Renal cortical epithelial cell (primary cell): ENCODE measurements at regions not wholly inside any gene's neighbourhood (a gene's known extent, or its start where the extent isn't known, plus 50 kb on each side); places are given as distances from the start of the nearest gene placed in this dataset.
A peak's percentile ranks its signal among the peaks of the same experiment; 100 is the strongest.
"Not testable (repeated sequence)": the region's sequence is repeated elsewhere in the genome, so short reads cannot be mapped to it uniquely, and the experiment has no call there.

Experiments
- DNase-seq: peaks from one replicate; pipeline ENCODE4 v3.0.0-alpha.2; 2011; ENCODE audit warnings: low read depth

DNA sequence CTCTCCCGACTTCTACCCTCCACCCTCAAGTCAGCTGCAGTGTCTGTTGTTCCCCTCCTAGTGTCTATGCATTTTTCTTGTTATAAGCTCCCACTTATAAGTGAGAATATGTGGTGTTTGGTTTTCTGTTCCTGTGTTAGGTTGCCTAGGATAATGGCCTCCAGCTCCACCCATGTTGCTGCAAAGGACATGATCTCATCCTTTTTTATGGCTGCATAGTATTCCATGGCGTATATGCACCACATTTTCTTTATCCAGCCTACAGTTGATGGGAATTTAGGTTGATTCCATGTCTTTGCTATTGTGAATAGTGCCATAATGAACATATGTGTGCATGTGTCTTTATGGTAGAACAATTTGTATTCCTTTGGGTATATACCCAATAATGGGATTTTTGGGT is 80.7 kb downstream of the SPTSSA start:
- not testable (repeated sequence) for DNase-seq

DNA sequence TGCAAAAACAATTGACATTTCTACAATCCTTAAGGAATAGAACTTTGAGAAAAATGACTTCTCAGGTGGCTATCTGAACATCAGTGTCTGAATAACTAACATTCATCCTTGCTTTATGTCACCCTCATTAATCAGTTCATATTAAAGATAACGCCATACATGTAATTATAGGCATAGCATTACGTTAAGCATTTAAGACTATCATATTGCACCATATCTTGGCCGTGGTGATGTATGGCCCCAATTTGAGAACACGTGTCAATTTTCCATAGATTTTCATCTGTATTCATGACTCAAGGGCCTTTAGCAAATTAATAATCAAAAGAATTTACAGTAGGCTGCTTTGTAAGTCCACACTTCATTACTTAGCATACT is 81.6 kb downstream of the SPTSSA start:
- no peak for DNase-seq

DNA sequence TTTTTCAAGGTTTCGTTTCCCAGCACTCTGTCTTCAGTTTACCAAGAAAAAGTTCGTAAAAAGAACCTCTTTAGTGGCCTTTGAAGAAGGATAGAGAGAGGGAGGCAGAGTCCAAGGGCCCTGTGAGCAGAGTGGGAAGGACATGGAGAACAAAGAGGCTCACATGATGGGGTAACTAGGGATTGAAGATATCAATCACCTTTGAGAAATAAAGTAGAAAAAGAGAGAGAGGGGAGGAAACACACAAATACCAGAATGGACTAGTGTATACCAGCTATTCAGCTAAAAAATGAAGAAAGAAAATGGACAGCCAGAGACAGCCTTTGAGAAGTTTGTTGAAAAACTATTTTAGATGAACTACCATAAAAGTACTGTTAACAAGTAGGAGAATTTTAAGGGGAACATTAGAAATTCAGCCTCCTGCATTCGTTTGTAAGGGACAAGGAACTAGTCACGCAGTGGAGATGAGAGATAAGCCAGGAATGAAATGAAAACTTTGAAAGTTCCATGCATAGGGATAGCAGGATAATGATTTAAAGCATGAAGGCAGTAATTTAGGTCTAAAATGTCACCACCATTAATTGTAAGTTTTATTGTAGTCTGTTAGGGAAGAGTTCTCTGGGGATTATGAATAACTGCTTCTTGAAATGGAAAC is 82.1 kb downstream of the SPTSSA start:
- DNase-seq: no peak

DNA sequence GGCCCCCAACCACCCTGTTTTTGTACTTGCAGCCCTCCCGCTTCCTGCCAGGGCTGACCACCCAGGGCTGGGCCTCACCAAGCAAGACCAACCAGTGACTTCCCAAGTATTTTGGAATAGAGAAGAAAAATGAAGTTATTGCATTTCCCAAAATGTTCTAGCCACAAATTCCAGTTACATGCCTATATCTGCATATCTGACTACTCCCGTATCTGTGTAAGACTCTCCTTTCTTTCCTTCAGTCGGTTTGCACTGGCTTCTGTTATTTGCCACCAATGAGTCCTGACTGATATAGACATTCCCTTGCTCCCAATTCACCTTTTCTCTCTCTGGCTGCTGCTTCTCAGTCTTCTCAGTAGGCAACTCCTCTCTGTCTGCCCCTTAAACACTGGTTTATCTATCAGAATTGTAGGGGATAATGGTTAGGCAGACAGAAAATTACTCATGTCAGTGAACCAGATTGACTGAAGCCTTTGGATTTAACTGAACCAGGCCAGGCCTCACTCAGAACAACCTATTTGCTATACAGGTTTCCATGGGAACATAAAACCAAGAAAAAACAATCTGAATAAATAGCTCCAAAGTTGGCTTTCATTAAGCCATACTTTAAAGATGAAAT is 85.3 kb downstream of the SPTSSA start:
- no peak for DNase-seq

DNA sequence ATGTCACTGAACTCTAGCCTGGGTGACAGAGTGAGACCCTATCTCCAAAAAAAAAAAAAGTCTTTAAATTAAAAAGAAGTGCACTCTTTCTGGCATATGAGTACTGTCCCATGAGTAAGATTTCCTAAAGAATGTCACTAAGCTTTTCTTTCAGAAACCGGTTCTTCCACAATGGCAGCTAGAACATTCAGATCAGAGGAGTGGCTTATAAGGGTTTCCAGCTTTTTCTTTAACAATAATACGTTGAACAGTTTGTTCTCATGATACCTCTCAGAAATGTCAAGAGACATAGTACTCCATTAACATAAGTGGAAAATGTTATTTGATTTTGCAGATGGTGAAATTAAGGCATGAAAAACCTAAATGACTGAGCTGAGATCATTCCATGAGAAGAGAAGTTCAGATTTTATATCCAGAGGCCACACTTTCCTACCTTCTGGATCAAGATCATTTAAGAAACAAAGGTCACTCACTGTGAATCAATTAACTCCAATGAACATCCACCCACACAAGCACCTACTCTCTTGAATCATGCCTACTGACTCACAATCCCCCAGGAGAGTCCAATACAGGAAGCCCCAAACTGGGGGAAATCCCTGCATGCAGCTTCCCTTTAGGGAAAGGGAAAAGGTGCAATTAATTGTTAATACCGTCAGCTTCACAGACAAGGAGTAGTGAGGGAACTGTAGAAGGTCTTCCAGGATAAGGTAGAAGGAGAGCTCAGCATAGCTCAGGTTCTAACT is 86.9 kb downstream of the SPTSSA start:
- DNase-seq: peak; percentile 89

DNA sequence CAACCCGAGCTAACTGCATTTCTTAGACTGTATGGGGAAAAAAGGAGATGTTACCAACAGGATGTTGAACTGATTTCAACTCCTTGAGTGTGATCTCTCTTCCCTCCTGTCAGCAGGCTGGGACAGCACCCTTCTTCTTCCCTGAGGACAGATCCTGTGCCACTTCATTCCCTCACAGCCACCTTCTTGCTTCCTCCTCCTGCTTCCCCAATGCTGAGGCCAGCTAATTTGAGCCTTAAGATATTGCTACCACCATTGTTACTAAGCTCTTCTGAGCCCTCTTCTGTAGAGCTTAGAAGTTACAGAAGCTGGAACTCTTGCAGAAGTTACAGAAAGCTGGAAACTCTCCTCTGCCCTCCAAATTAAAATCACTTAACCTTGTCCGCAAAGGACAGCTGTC is 88.8 kb downstream of the SPTSSA start:
- no peak for DNase-seq

DNA sequence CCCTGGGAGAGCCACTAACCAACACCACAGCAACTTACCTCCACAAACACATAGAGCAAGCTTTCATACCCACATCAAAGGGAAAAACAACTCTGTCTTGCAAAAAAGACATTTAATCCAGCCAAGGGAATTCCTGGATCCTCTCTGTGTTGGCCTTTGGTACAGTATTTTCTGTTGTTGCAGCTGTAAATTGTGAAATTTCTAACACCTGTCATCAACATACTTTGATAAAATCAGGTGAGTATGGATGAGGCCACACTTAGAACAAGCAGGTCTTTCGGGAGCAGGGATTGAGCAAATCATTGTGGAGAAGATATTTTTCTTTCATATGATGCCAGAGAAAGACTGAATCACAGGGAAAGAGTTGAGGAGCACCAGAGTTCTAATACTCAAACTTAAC is 89.3 kb downstream of the SPTSSA start:
- no peak for DNase-seq

DNA sequence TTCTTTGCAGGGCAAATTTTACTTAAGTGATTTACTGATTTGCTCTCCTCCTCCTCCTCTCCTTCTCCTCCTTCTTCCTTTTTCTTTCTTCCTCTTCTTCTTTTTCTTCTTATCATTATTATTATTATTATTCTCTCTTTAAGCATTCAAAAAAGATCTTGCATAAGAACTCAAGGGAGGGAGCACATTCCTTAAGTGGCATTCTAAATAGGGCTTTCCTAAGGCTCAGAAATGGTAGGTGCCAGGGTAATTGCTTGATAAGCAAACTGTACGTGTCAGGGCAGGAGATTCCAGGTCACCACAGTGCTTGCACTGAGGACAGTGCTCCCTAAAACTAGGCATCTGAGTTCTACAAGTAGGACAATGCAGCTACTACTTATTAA is 92.4 kb downstream of the SPTSSA start:
- DNase-seq: no peak

DNA sequence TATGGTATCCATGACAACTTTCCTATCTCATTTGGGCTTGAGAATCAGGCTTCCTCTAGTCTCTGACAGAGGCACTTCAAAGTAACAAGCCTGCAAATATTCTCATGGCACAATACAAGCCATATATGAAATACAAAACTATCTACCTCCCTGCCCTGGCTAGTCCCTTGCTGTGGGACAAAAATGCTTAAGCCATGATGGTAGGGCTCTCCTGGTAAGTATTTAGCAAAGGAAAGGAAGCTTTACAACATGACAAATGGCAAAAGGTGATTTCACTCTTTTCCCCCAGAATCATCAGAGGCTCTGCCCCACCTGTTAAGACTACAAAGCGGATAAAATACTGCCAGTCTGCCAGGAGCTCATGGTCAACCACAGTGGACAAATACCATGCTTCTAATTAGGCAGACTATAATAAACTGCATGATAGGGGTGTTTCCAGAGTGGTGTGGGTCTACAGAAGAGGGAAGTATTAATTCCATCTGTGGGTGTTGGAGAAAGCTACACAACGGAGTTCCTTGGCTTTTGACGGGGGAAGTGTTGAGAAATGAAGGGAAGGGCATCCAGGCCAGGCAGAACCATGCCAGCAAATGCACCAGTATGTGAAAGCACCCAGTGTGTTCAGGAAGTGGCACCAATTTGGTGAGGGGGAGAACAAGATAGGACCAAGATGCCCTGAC is 92.9 kb downstream of the SPTSSA start:
- DNase-seq: no peak

DNA sequence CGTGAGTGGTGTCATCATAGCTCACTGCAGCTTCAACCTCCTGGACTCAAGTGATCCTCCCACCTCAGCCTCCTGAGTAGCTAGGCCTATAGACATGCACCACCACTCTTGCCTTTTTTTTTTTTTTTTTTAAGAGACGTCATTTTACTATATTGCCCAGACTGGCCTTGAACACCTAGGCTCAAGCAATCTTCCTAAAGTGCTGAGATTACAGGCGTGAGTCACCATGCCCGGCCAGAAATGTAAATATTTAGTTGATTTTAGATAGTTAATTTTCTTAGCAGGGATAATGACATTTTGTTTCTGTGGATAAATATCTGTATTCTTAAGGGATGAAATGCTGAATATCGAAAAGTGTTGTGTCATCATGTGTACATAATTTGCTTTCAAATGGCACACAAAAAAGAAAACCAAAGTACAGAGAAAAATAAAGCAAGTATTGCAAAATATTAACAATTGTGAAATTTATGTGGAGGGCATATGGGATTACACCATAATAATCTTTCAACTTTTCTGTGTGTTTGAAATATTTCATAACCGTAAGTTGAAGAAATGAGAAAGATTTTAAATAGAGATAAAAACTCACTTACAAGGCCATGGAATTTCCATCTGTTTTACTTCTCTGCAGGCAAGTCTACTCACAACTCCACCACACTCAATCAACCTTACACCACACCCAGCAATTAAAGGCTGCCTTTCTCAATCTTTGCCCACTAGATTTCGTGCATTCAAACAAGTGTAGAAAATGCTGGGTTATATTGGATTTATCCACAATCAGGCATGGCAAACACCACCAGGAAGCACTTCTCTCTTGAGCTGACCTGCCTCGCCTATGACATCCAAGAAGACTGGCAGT is 93.7 kb downstream of the SPTSSA start:
- no peak for DNase-seq

DNA sequence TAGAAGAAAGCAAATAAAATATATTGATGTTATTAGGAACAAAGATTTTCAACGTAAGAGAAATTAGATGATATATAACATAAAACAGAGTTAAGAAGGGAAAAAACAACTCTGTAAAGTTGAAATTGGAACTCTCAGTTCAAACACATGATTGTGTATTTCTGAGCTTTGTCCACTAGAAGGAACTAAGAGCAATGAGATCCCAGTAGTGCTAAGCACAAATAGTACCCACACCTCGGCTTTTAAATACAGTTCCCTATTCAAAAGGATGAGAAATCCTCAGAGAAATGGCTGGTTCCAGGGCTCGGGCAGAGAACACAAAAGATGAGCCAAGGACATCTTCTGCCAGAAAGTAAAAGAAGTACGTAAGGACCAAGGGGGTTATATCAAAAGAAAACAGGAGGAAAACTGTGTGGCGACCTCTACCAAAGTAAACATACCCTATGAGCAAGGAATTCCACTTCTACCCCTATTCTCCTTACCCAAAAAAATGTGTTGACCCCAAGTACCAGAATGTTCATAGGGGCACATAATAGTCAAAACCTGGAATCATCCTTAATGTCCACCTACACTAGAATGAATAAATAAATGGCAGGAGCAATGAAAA is 96.6 kb downstream of the SPTSSA start:
- peak; percentile 30 for DNase-seq

DNA sequence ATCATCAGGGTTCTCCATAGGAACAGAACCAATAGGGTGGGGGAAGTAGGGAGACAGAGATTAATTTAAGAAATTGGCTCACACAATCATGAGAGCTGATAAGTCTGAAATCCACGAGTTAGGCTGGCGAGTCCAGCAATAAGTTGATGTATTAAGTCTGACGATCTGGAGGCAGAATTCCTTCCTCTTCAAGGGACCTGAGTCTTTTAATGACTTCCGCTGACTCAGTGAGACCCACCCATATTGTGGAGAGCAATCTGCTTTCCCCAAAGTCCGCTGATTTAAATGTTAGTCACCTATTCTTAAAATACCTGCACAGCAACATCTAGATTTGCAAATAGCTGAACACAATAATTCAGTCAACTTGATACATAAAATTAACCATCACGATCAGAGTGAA is 97.8 kb downstream of the SPTSSA start:
- DNase-seq: peak; percentile 48

DNA sequence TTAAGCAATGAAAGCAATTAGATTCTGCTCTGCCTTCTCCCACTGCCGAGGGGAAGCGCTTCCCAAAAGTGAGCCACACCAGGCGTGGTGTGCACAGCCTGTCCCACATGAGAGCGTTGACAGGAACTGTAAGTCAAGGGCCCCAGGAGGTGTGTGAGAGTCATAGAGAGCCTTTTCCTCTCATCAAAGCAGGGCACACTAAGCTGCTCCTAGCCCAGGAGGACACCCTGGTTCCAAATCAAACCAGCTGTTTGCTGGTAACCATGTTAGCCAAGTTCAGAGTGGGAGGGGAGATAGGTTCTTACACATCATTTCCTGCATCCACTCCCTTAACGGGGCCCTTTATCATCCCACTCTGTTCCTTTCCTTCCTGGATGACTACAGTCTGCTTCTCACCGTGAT is 98.3 kb downstream of the SPTSSA start:
- no peak for DNase-seq

DNA sequence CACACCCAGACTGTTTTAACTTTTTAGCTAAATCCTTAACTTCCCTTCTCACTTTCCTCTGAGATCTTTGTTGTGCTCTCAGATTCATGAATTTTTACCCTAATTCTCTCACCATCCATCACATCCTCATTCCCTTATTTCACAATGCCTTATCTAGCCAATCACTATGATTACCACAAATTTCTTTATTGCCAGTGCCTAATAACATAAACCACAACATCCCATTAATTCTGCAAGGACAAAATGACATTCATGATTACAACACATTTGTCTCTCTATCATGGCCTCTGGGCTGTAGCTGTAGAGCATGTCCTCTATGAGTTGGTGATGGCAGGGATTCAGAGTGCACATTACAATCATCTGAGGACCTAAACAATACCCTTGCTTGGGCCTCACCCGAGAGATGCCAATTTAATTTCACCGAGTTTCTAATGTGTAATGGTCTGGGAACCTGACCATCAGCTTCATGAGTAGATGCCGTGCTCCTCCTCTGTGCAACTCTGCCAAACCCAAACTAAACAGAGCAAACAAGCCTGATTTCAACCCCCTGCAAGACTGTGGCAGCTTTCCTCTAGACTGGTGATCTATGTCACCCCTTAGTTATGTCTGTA is 99.3 kb downstream of the SPTSSA start:
- no peak for DNase-seq

DNA sequence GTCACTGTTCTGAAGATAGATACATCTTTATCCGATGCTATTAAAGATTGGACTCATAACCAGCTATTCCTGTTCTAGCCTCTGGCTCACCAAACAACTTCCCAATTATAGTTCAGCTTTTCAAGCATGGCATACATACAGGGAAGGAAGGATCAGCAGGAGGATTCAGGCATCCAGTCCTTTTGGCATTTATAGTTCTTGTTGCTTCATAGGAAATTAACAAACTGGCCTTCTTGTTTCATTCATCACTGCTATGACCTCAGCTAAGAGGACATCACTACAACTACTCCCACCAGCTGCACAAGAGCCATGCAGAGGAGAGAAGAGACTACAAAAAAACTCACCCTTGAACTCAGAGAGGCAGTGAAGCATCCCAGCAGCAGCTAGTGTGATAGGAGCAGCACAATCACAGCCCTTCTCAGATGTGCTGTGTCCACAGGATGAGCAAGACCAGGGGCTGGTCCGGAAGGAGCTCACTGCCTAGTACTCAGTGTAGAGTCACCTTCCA is 100.5 kb downstream of the SPTSSA start:
- DNase-seq: peak; percentile 18

DNA sequence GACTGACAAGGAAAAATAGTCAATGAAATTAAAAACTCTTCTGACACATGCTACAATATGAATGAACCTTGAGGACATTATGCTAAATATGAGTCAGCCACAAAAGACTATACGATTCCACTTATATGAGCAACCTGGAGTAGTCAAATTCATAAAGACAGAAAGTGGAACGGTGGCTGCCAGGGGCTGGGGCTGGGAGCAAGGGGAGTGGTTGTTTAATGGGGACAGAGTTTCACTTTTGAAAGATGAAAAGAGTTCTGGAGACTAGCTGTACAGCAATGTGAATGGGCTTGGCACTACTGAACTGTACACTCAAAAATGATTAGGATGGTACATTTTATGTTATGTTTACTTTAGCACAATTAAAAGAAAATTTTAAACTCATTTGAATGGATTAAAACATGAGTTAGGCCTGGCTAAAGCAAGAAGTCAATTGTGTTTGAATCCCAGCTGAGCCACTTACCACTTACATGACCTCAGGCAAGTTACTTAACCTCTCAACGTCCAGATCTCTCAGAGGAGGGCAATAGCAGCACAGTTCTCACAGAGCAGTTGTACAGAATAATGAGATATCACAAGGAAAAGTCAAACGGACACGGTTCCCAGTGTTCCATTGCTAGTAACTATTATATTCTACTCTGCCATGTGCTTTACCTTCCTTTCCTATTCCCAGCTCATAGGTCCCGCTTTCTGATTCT is 102.5 kb downstream of the SPTSSA start:
- DNase-seq: peak; percentile 57

DNA sequence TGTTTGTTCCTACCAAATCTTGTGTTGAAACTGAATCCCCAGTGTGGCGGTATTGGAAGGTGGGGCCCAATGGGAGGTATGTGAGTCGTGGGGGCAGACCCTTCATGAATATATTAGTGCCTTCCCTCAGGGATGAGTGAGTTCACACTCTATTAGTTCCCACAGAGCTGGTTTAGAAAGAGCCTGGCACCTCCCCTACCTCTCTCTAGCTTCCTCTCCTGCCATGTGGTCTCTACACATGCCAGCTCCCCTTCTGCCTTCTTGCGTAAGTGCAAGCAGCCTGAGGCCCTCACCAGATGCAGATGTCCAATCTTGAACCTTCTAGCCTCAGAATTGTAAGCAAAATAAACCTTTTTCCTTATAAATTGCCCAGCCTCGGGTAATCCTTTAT is 105.8 kb downstream of the SPTSSA start:
- peak; percentile 80 for DNase-seq

DNA sequence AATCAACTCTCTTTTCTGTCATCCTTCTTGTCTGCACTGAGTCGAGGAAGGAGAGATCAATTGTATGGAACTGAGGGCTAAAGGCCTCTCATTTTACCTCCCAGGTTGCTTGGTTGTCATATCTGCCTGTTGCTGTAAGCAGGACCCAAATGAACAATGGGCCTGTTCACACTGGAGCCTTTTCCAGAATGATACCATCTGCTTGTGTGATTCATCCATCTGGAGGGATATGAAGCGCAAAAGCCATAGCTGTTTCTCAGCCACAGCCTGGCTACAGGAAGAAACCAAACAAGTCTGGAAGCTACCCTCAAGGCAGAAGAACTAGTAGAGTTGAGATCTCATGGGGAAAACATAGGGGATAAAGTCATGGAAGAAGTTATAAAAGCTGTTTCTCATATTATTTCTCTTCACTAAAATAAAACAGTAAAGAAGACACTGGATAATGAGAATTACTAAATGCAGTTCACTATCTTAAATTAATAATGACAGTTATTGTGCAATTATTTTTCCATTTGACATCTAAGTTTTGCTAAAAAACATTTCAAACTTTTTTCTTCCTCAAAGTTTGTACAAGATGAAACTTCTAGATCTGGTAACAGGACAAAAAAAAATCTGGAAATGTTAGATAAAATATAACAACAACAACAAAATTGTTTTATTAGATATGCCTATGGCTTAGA is 106.3 kb downstream of the SPTSSA start:
- peak; percentile 89 for DNase-seq

DNA sequence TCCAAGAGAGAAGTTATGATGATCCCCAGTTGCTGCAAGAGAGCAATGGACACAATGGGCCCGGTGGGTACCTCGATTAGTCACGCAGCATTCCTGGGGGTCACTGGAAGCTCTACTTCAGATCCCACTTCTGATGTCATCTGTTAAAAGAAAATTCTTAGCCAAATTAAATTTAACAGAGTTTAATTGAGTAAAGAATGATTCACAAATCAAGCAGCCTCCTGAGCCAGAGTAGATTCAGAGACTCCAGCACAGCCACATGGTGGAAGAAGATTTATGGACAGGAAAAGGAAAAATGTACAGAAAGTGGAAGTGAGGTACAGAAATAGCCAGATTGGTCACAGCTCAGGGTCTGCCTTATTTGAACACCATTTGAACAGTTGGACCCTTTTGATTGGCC is 107.5 kb downstream of the SPTSSA start:
- DNase-seq: peak; percentile 16

DNA sequence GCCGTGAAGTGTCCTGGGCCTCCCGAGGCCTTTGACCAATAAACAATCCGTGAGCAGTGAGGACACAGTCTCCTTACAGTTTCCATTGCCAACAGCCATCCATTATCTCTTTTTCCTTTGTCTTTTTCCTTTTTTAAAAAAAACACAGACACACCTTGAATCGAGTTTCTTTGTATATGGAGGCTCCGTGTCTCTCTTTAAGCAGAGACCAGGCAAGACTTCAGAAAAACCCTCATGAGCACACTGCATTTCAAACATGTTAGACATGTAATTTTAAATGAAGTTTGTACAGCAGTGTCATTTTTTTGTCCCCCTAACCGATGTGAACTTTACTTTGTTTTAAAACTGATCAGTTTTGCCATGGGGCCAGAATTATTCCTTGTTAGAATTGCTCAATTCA is 111.1 kb downstream of the SPTSSA start:
- DNase-seq: no peak
